ENCODE measurements at regions not wholly inside any gene's neighbourhood (a gene's known extent, or its start where the extent isn't known, plus 50 kb on each side); places are given as distances from the start of the nearest gene placed in this dataset.

DNA sequence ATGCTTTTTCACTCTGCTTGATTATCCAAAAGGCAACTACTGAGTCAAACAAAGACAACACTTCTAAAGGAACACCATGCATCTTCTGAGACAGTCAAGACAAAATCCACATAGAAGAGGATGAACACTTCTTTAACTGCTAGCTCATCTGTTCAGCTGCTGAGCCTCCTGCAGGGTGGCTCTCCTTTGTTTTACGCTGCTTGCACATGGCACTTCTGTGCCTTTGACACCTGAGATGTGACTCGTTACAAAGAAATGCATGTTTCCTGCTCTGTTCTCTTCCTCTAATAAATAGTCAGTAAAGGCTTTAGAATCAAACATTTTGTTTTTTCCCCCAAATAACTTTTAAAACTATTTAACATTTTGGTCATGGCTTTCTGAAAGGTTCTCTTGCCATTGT, 1129.4 kb downstream of the TDRD15 start:
- no peak for DNase-seq (ENCODE audit: low read depth)

DNA sequence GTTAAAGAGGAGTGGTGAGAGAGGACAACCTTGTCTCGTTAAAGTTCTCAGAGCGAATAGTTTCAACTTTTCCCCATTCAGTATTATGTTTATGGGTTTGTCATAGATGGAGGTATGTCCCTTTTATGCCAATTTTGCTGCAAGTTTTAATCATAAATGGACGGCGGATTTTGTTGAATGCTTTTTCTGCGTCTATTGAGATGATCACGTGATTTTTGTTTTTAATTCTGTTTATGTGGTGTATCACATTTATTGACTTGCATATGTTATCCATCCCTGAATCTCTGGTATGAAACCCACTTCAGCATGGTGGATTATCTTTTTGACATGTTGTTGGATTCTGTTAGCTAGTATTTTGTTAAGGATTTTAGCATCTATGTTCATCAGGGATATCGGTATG, 1123.8 kb upstream of the KLHL29 start:
- DNase-seq (ENCODE audit: low read depth), result no peak

DNA sequence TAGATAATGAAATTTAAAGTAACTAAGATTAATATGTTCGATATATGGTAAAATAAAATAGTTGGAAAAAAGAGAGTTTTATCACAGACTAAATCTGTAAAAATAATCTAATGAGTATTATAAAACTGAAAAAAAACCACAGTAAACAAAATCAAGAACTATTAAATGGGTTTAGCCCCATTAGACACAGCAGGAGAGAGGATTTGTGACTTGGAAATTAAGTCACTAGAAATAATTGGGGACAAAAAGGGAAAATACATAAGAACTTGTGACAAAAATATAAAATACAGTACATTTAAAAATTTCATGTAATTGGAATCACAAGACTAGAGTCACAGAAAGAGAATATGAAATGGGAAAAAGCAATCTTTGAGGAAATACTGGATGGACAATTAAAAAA, 1114.6 kb upstream of the KLHL29 start:
- no peak for DNase-seq (ENCODE audit: low read depth)

DNA sequence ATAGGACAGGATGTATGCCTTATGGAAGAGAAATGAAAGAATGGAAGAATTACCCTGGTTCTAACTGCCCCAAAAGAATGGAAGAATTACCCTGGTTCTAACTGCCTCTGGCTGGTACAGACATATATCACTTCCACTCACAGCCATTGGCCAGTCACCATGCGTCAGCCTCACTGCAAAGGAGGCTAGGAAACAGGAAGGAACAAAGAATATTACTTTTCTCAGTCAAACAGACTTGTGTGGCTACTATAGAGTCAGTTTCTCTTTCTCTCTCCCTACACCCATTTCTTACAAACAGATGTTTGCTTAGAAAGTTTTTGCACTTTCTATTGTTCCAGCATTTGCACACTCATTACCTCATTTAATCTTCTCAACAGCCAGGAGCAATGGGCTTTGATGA, 1111.1 kb upstream of the KLHL29 start:
- no peak for DNase-seq (ENCODE audit: low read depth)

DNA sequence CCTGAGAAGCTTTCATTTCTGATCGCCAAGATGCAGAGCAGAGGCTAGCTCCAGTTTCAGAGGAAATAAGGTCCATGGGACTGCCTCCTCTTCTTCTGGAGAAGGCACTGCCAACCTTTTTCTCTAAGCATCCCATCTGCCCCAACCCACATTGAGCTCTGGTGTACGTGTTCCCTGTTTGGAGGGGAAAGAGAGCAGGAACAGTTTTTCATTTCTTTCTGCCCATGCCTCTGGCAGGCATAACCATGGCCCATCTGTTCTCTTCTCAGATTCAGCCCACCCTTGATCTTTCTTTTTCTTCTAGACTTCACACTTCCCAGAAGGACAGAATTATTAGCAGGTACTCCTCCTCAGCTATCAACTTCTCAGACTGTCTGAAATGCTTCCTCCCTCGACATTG, 1110.3 kb upstream of the KLHL29 start:
- no peak for DNase-seq (ENCODE audit: low read depth)

DNA sequence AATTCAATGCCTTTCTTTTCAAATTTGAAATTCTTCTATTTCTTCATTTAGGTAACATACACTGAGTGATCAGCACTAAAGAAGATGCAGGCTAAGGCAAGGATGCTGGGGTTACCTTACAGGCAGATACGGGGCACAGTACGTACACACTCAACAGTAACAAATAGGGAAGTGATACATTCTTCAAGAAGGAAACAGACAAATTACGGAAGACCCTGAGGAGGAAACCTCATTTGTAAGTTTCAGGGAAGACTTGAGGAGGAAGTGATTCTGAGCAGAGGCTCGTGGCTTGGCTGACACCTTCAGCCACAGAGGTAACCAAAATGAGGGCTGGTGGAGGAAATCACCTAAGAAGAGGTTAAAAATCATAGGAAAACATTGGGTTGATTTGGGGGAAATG, 1108.3 kb upstream of the KLHL29 start:
- DNase-seq (ENCODE audit: low read depth), result no peak

DNA sequence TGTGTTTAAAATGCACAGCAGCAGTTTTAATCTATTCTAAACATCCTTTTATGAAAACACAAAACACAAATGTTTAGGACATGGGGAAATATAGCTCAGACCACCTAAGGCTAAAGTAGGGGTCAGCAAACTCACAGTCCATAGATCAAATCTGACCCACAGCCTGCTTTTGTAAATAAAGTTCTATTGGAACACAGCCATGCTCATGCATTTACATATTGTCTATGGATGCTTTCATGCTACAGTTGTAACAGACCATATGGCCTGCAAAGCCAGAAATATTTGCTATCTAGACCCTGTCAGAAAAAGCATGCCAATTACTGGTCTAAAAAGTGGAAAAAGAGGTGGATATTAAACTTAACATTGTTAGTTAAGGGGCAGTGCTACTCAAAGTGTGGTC, 1105.4 kb upstream of the KLHL29 start:
- no peak for DNase-seq (ENCODE audit: low read depth)

DNA sequence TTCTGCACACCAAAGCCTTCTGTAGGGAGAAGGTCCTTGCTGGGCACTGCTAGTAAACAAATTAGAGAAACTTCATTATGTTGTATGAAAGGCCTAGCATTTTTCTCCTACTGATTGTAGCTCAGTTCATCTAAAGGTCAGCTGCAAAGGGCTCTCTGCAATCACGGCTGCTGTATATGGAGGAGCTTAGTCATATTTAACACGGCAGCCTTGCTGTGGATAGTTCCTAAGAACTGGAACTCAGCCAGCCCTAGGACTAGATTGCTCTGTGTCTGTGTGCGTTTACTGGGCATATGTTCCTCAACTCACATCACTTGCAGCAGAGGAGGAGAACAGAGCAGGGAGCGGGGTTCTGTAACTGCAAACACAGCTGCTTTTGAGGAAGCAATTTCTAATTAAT, 1103.9 kb upstream of the KLHL29 start:
- DNase-seq (ENCODE audit: low read depth), result no peak

DNA sequence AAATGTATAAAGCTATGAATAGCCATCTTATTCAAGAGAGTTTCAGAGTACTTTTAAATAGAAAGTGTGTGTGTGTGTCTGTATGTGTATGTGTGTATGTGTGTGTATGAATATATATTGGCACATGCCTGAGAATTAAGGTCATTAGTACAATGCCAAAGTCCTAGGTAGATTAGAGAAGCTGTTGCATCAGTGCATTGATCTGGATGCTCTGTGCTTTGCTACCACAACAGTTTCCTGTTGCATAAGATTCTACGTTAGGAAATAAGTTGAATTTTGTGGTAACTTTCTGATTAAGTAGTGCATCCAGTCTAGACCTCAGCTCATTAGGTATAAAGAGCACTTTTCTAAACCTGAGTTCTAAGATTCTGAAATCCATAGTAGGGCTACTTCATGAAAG, 1102.8 kb upstream of the KLHL29 start:
- no peak for DNase-seq (ENCODE audit: low read depth)

DNA sequence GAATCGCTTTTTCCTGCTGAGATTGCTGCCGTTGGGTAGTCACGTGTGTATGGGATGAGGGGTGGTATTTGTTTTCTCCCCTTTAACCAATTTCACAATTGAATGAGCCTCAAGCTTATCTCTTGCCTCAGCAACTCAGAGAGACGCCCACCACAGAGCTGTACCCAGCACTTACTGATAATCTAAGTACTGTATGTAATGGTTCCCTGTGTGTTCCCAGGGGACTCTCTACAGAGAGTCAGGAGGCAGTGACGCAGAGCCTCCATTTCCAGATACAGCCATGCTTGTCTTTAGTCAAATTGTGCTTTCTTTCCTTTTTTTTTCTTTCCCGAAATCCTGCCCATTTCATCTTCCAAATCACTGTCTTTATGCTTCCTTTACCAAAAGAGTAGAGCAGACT, 1102.1 kb upstream of the KLHL29 start:
- no peak for DNase-seq (ENCODE audit: low read depth)

DNA sequence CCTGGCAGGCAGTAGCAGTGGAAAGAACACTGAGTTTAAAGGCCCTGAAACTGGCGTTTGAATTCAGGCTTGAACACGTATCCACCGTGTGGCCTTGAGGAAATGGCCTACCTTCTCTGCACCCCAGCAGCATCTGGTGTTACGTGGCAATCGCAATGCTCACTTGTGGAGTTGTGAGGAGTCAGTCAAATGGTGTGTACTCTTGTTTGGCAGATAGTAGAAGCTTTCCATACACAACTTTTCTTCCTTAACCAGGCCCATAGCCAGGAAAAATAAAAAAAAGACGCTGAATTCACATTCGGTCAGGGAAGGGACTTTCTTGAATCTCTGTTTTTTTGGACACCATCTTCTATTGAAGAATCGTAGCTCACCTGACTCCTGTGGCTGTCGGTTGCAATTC, 1101.5 kb upstream of the KLHL29 start:
- DNase-seq (ENCODE audit: low read depth), result no peak

DNA sequence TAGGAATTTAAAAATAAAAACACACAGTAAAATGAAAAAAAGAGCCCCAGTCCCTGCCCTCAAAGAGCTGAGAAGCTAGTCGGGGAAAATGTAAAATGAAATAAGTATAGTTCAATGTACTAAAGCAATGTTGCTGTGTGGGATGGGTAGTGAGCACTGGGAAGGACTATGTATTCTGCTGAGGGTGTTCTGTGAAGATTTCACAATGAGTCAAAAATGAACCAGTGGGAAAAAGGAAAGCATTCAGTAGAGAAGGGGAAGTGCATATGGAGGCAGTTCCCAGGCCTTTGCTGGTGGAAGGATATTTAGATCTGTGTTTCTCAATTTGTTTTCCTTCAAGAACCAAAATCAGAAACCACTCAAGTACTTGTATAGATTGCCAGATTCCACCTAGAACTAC, 1094.7 kb upstream of the KLHL29 start:
- no peak for DNase-seq (ENCODE audit: low read depth)

DNA sequence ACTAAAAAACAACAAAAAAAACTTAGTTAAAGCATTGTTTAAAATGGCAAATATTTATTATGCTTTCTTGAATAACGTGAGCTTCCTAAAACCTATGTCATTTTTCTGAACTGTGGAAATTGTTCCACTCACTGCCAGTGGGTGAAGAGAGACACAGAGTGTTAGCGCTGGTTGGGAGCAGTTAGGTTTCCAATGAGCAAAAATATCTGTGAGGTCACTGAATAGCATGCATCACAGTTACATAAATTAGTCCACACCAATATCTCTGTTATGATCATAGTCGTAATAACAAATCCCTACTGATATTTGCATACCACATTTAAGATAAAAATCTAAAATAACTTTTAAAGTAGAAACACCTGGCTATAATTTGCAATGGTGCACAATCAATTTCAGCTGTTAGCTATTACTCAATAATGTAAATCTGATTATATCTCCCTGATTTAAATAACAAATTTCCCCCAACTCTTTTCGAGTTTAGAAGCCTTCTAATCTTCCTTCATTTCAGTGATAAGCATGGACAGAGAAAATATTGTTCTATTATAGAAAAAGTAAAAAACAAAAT, 1094.0 kb upstream of the KLHL29 start:
- DNase-seq (ENCODE audit: low read depth), result no peak

DNA sequence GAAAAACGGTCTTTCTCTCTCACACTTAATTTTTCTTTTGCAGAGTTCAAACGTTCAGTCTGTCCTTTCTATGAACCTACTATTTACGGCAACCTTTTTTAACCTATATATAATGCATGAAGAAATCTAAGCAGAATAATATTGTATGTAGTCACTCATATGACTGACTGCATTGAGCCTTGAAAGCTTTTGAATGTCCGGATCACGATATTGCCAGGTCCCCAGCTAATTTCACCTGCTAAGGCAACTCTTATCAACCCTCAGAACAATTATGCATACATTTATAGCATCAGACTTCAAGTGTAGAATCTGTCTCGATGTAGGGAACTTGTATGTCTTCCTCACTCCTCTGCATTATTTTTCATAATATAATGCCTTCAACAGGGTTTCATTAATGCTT, 1083.8 kb upstream of the KLHL29 start:
- no peak for DNase-seq (ENCODE audit: low read depth)

DNA sequence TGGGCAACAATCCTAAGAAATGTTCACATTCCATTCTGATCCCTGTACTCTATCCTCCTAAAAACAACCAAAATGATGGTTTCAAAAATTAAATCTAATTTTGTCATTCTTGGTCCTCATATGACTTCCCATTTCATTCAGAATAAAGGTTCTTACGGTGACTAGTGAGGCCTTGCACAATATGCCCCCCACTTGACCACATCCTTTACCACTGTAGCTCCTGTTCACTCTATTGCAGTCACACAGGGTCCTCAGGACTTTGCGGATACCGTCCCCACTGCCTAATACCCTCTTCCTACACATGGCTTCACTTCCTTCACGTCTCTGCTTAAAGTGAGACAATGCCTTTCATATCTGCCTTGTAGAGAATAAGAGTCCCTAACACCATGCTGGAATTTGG, 1058.7 kb upstream of the KLHL29 start:
- no peak for DNase-seq (ENCODE audit: low read depth)

DNA sequence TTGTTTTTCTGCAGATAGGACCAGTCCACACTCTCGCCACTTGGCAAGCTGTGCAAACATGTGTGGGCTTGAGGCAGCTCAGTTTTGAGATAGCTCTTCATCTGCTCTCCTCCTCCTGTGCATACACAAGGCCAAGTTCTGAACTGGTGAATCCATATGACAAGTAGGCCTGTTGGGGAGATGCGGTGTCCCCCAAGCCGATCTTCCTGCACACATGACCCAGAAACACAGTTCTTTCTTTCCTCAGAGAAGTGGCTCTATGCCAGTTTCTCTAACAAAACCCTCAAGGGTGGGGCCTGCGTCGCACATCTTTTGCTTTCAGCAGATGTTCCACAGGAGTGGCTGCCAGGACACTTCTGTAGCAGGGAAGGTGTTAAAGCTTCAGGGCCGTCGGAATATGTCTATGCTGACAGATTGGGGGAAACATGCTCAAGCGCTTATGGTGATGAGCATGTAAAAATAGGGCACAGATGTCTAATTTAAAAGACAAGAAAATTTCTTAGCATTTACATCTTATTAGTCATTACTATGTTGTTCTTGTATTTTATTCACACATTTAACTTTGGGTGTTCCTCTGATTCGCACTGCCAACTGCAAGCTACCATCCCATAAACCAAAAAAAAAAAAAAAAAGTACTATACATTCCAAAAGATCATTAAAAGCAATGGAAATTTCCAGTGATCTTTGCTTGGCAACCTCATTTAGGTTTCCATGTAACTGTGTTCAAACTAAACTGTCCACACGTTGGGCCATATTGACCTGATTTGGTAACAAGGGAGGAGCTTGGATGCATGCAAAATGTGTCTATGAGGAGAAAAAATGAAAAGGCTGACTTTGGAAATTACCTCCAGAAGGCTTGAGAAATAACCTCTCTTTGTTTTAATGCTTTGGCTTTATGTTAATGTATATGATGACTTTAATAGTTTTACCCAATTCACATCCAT, 1055.5 kb upstream of the KLHL29 start:
- no peak for DNase-seq (ENCODE audit: low read depth)

DNA sequence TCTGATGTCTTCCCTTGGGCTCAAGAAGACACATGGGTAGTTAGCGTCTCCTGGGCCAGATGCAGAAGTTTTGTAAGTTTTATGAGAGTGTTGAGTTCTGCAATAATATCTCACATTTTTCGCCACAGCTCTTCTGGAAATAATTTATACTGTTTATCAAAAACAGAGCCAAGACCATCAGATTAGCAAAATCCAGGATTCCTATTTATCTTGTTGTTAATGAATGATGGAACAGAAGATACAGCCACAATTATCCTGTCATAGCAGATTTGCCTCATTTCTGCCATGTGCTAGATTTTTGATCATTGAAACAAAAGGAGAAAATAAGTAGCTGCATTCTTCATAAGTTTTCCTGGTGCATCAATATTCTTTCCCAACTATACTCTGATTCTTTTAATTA, 1048.6 kb upstream of the KLHL29 start:
- no peak for DNase-seq (ENCODE audit: low read depth)

DNA sequence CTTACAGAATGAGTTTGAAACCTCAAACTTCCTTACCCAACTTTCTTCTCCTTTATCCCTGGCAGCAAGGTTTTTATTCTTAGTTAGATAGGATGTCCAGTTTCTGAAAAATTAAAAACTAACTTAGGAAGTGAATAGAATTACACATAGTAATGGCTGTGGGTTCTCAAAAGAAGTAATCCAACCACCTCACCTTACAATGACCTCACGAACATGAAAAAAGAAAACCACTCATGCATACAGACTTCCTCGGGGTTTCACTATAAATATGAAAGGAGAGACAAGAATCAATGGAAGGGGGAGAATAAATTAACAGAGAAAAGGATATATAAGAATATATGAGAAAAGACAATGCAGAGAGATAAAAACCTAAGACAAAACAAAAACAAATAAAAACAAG, 1044.3 kb upstream of the KLHL29 start:
- DNase-seq (ENCODE audit: low read depth), result no peak

DNA sequence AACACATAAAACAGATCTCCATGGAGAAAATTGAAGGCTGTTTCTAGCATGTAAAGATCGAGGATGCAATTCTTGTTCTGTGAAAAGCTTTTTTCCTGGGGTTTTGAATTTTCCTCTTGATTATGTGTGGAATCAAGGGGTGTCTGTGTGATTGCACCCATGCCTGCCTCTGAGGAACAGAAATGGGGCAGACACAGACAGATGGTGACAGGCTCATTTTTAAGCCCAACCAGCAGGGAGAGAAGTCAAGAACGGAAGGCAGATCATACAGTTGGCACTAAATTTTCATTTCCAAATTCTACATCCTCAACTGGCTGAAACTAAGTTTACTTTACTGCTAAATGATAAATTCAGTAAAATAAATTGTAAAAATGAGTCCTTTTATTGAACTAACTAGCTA, 1037.7 kb upstream of the KLHL29 start:
- no peak for DNase-seq (ENCODE audit: low read depth)

DNA sequence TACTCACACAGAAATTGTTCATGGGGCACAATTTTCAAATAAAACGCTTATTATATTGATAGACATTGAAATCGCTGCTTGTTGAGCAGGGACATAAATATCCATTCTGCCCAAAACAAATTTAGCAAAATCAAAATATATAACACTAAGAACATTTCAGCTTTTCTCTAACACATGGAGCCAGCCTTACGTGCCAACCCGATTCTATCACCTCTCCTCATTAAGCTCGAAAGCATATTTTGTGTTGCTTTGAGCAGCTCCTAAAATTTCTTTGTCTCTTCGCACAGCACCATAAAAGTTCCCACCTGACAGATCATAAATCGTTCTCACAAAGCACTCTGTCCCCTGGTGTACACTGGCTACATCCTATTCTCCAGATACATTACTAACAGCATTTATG, 1034.4 kb upstream of the KLHL29 start:
- DNase-seq (ENCODE audit: low read depth), result no peak

DNA sequence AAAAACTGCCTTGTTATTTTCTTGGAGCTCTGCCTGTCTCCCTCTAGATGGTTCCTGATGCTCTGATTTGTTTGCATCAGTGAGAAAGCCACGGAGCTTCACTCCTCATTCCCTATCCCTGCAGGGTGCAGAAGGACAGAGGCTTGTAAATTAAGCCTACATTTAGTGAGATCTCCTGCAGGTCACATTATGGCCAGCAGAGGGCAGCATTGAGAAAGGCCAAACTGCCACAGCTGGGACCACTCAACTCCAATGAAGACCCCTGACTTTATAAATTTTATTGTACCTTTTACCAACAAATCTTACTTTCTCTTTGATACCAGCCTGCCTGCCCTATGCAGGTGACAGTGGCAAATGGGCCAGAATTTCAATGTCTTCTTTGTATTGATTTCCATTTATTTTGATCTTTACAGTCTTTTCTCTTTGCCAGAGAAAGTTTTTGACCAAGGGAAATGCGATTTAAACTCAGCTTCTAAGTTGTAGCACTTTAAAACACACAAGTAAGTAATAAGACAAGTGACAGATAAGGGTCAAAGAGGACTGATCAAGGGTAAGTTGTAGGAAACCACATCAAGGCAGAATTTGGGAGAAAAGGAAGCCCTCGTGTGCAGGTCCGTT, 1029.1 kb upstream of the KLHL29 start:
- DNase-seq (ENCODE audit: low read depth), result no peak

DNA sequence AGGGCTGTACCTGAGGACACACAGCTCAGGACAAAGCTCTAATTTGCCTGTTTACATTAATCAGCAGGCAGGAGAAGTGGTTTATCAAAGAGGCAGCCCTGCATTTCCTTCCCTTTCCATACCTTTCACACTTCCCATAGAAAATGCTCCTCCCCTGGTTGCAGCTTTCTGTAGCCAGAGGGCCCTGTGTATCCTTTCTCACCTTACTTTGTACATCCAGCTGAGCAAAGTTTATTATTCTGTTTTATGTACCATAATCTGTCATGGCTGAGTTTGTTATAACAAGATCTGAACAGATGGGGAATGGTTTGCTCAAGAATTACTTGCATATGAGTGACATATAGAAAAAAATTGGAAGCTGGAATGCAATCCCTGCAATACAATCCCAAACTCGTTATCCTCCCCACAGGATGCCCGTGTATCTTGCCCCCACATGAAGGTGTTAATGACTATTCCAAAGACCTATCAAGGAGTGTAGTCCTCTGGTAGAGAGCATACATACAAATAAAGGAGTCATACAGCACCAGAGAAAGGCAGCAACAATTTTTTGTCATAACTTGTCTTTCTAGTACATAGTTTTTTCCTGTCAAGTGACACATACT, 1025.8 kb upstream of the KLHL29 start:
- no peak for DNase-seq (ENCODE audit: low read depth)

DNA sequence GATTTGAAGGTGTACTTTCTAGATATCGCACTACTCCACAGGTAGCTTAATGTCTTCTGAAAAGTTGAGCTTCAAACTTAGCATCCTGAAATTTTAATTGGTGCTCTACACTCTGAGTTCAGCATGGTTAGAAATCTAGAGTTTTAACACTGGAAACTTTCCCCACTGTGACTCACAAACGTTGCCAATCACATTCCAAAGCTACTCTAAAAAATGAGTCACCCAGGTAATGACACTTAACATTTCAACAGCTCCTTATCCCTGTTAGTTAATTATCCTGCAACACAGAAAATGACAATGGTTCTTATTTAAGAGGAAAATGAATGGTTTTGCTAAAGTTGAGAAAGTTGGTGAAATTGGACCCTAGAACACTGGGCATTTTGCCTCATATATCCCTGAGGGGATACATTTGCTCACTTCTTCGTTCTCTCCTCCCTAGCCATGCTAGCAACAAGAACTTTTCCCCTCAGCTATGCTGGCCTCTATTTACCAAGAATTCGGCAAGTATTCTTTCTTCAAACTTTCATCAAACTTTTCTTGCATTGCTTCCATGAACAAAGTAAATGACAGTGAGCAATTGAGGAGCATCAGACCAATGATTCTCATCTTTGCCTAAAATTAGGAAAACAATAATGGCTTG, 1024.1 kb upstream of the KLHL29 start:
- no peak for DNase-seq (ENCODE audit: low read depth)
